ENCODE measurements at regions not wholly inside any gene's neighbourhood (a gene's known extent, or its start where the extent isn't known, plus 50 kb on each side); places are given as distances from the start of the nearest gene placed in this dataset.

GRCh38 chr6:1227935-1228753 is 83.8 kb upstream of the FOXQ1 start:
- no peak for TF ChIP-seq CTCF (IDR thresholded peaks at IDR 0.05; ENCODE audit: low read depth, low read length)
- DNase-seq (ENCODE audit: low read depth in 2 of 2): no peak
- no peak overlapping the region for H3K4me3 ChIP-seq (replicated peaks in 1 of 2; ENCODE audit: low read depth in 2 of 2, low read length in 2 of 2)

- DNase-seq (ENCODE audit: low read depth in 2 of 2): no peak
- H3K4me3 ChIP-seq (replicated peaks in 1 of 2; ENCODE audit: low read depth in 2 of 2, low read length in 2 of 2): no peak overlapping the region
- no peak for TF ChIP-seq CTCF (IDR thresholded peaks at IDR 0.05; ENCODE audit: low read depth, low read length)
Measured at GRCh38 chr6:1227600-1227934, 84.3 kb upstream of the FOXQ1 start.

GRCh38 chr6:1226277-1227099 is 85.4 kb upstream of the FOXQ1 start:
- no peak overlapping the region for H3K4me3 ChIP-seq (replicated peaks in 1 of 2; ENCODE audit: low read depth in 2 of 2, low read length in 2 of 2)
- no peak for TF ChIP-seq CTCF (IDR thresholded peaks at IDR 0.05; ENCODE audit: low read depth, low read length)
- DNase-seq (ENCODE audit: low read depth in 2 of 2): no peak

DNA sequence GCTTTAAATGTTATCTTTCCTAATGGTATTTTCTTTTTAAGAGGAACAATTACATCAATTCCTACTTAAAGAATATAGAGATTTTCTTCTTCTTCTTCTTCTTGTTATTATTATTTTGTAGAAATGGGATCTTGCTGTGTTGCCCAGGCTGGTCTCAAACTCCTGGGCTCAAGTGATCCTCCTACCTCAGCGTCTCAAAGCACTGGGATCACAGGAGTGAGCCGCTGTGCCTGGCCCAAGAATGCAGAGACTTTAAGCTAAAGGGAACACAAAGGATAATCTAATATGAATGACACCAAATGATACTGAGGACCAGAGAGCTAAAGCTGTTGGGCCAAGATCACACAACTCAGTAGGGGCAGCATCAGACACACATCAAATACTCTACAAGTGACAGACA is 87.4 kb upstream of the FOXQ1 start:
- no peak overlapping the region for H3K4me3 ChIP-seq (replicated peaks in 1 of 2; ENCODE audit: low read depth in 2 of 2, low read length in 2 of 2)
- no peak for DNase-seq (ENCODE audit: low read depth in 2 of 2)
- no peak for TF ChIP-seq CTCF (IDR thresholded peaks at IDR 0.05; ENCODE audit: low read depth, low read length)

GRCh38 chr6:1222728-1223595 is 88.9 kb upstream of the FOXQ1 start:
- no peak for DNase-seq (ENCODE audit: low read depth in 2 of 2)
- H3K4me3 ChIP-seq (replicated peaks in 1 of 2; ENCODE audit: low read depth in 2 of 2, low read length in 2 of 2): no peak overlapping the region
- TF ChIP-seq CTCF (IDR thresholded peaks at IDR 0.05; ENCODE audit: low read depth, low read length): no peak

- no peak for DNase-seq (ENCODE audit: low read depth in 2 of 2)
- TF ChIP-seq CTCF (IDR thresholded peaks at IDR 0.05; ENCODE audit: low read depth, low read length): no peak
- H3K4me3 ChIP-seq (replicated peaks in 1 of 2; ENCODE audit: low read depth in 2 of 2, low read length in 2 of 2): no peak overlapping the region
Measured at GRCh38 chr6:1217396-1217795, 94.5 kb upstream of the FOXQ1 start.
